B cell (primary cell): ENCODE measurements at regions not wholly inside any gene's neighbourhood (a gene's known extent, or its start where the extent isn't known, plus 50 kb on each side); places are given as distances from the start of the nearest gene placed in this dataset.

Experiments used
- ATAC-seq: fragments of 200-7000 bp; cut with Tn5 transposase; one replicate; pipeline ENCODE4 v1.10.0; 2021; ENCODE audit warnings: low read depth, mild to moderate bottlenecking, moderate number of reproducible peaks, moderate library complexity
- CTCF ChIA-PET: fragments of 350-600 bp; sonication (Branson Sonifier 250); formaldehyde crosslinking; loops from one replicate; lab custom pipeline; 2021; ENCODE audit warnings: antibody characterized with exemption, inconsistent platforms; lab: Charles Lee
- POLR2A ChIA-PET: fragments of 350-600 bp; sonication (Branson Sonifier 250); formaldehyde crosslinking; loops from one replicate; lab custom pipeline; 2021; ENCODE audit warnings: antibody characterized with exemption; lab: Charles Lee
- DNase-seq: peaks from one replicate; pipeline ENCODE4 v3.0.0; 2013
- H2AFZ ChIP-seq: 2 replicates; pipeline ENCODE4 v1.6.1; 2012; ENCODE audit warnings: mild to moderate bottlenecking, low read depth, low read length; ENCODE audit not compliant: insufficient read depth, poor library complexity, severe bottlenecking
- H3K27ac ChIP-seq, 2 donors: 1 replicate in 1 of 2; 2 replicates in 1 of 2; pipeline ENCODE4 v1.5.1; 2012 to 2013; ENCODE audit warnings: low read length in 2 of 2, mild to moderate bottlenecking in 2 of 2, moderate library complexity in 1 of 2
- H3K27me3 ChIP-seq, 4 experiments: fragments of 200-600 bp in 1 of 4; sonication (generic) in 1 of 4; replicated peaks in 1 of 4; 1 replicate in 2 of 4; 2 replicates in 2 of 4; pipeline versions ENCODE4 v1.6.1 to v1.7.0; 2013 to 2016; ENCODE audit warnings: low read length in 3 of 4, mild to moderate bottlenecking in 2 of 4, mixed read lengths in 1 of 4, moderate library complexity in 1 of 4; ENCODE audit not compliant: insufficient read depth in 4 of 4, control insufficient read depth in 3 of 4; ENCODE audit errors: control extremely low read depth in 1 of 4
- H3K36me3 ChIP-seq, 2 experiments: replicated peaks in 1 of 2; 1 replicate in 1 of 2; 2 replicates in 1 of 2; pipeline versions ENCODE4 v1.6.1 to v1.7.1; 2013; ENCODE audit warnings: low read length in 1 of 2; ENCODE audit not compliant: insufficient read depth in 2 of 2, control insufficient read depth in 1 of 2; ENCODE audit errors: control extremely low read depth in 1 of 2, extremely low read depth in 1 of 2
- H3K4me1 ChIP-seq, 2 donors: fragments of 200-600 bp in 1 of 2; sonication (generic) in 1 of 2; 1 replicate in 1 of 2; 2 replicates in 1 of 2; pipeline versions ENCODE4 v1.5.1 to v1.6.1; 2013 to 2017; ENCODE audit warnings: low read length in 2 of 2; ENCODE audit not compliant: control insufficient read depth in 2 of 2, insufficient read depth in 2 of 2
- H3K4me2 ChIP-seq: replicated peaks from 2 replicates; pipeline ENCODE3; 2012; ENCODE audit warnings: mild to moderate bottlenecking, low read depth, low read length; ENCODE audit not compliant: poor library complexity, severe bottlenecking
- H3K4me3 ChIP-seq, 5 experiments: fragments of 200-600 bp in 1 of 5; sonication (generic) in 1 of 5; 1 replicate in 3 of 5; 2 replicates in 2 of 5; pipeline versions ENCODE4 v1.5.1 to v1.7.0; 2011 to 2016; ENCODE audit warnings: low read length in 4 of 5, mild to moderate bottlenecking in 4 of 5, low read depth in 2 of 5, control low read depth in 1 of 5, moderate library complexity in 1 of 5; ENCODE audit not compliant: insufficient read depth in 1 of 5; ENCODE audit errors: control extremely low read depth in 1 of 5, extremely low read depth in 1 of 5
- H3K79me2 ChIP-seq: fragments of 200-600 bp; sonication (generic); one replicate; pipeline ENCODE4 v1.6.0; 2016; ENCODE audit warnings: low read length; ENCODE audit not compliant: control insufficient read depth, insufficient read depth
- H3K9ac ChIP-seq: fragments of 200-600 bp; sonication (generic); 2 replicates; pipeline ENCODE4 v1.6.1; 2017; ENCODE audit warnings: mild to moderate bottlenecking, low read length, moderate library complexity
- H3K9me3 ChIP-seq, 3 donors: one replicate each; pipeline versions ENCODE4 v1.6.1 to v1.7.1; 2013; ENCODE audit warnings: low read length in 2 of 3; ENCODE audit not compliant: control insufficient read depth in 2 of 3, insufficient read depth in 1 of 3; ENCODE audit errors: control extremely low read depth in 1 of 3
- H4K20me1 ChIP-seq: 2 replicates; pipeline ENCODE4 v1.6.0; 2012; ENCODE audit warnings: mild to moderate bottlenecking, low read length; ENCODE audit not compliant: insufficient read depth, control insufficient read depth, poor library complexity, severe bottlenecking
- H3K27ac Mint-ChIP-seq: one replicate; pipeline ENCODE4 v1.8.0; 2021; ENCODE audit warnings: mixed read lengths
- H3K27me3 Mint-ChIP-seq: one replicate; pipeline ENCODE4 v1.8.0; 2021; ENCODE audit warnings: mixed read lengths
- H3K4me1 Mint-ChIP-seq: one replicate; pipeline ENCODE4 v1.8.0; 2021; ENCODE audit warnings: mixed read lengths
- H3K4me3 Mint-ChIP-seq: one replicate; pipeline ENCODE4 v1.8.0; 2021; ENCODE audit warnings: mixed read lengths
- H3K9me3 Mint-ChIP-seq: one replicate; pipeline ENCODE4 v1.8.0; 2022; ENCODE audit warnings: mixed read lengths; ENCODE audit not compliant: insufficient read depth
- CTCF ChIP-seq: fragments of 200-600 bp; IDR thresholded peaks from one replicate; pipeline ENCODE4 v1.8.0; 2022; ENCODE audit warnings: antibody characterized with exemption, mild to moderate bottlenecking
- EZH2 ChIP-seq: IDR thresholded peaks from 2 replicates; pipeline ENCODE4 v1.6.1; 2012; ENCODE audit warnings: borderline replicate concordance, low read depth, mild to moderate bottlenecking, moderate library complexity, low read length; ENCODE audit not compliant: insufficient read depth, poor library complexity, severe bottlenecking
- WGBS: methylation state at CpG from one replicate; pipeline ENCODE4 v1.1.5; 2013; ENCODE audit warnings: missing lambda C conversion rate; ENCODE audit not compliant: insufficient coverage; 5-methylcytosine and 5-hydroxymethylcytosine counted together
- intact Hi-C: fragments of 100-400 bp; cut with micrococcal nuclease; formaldehyde crosslinking; loops from one replicate; pipeline ENCODE4 v1.10.0; 2022

GRCh38 chr15:35218215-35218614, 133.1 kb upstream of the NANOGP8 start:
- intact Hi-C loops: no loop called here
- TF ChIP-seq EZH2 (no peak), CTCF (no peak)
- WGBS: no CpG with 5 or more reads among the region's 1 CpG

GRCh38 chr15:35215093-35215492, 130.0 kb upstream of the NANOGP8 start:
- no peaks in the 10 kb centered on the region for H3K9me3 ChIP-seq
- no peak overlapping the region for H2AFZ ChIP-seq
- no peak overlapping the region for H3K27ac Mint-ChIP-seq
- no peak for TF ChIP-seq EZH2
- no peak for TF ChIP-seq CTCF
- DNase-seq: no peak
- CTCF ChIA-PET: no interaction called here
- H3K79me2 ChIP-seq: no peaks in the 10 kb centered on the region
- H3K4me2 ChIP-seq: no peak overlapping the region
- no peak for ATAC-seq
- intact Hi-C loops: no loop called here
- no peaks in the 10 kb centered on the region for H3K27me3 ChIP-seq
- POLR2A ChIA-PET: no interaction called here
- H3K9ac ChIP-seq: no peak overlapping the region
- H3K4me1 Mint-ChIP-seq: no peaks in the 10 kb centered on the region
- no peaks in the 10 kb centered on the region for H3K4me1 ChIP-seq
- no peaks in the 10 kb centered on the region for H4K20me1 ChIP-seq
- H3K4me3 Mint-ChIP-seq: no peak overlapping the region
- no peak overlapping the region for H3K27ac ChIP-seq
- no peak overlapping the region for H3K4me3 ChIP-seq
- H3K36me3 ChIP-seq: no peaks in the 10 kb centered on the region
- no peaks in the 10 kb centered on the region for H3K27me3 Mint-ChIP-seq
- H3K9me3 Mint-ChIP-seq: no peaks in the 10 kb centered on the region

More at GRCh38 chr15:35218215-35218614, 133.1 kb upstream of the NANOGP8 start:
- Histone ChIP-seq H3K4me2 (no peak overlapping the region), H4K20me1 (no peaks in the 10 kb centered on the region), H3K4me1 (no peaks in the 10 kb centered on the region), H3K9ac (no peak overlapping the region), H3K79me2 (no peaks in the 10 kb centered on the region), H3K27ac (no peak overlapping the region), H3K27me3 (no peaks in the 10 kb centered on the region), H2AFZ (no peak overlapping the region), H3K9me3 (no peaks in the 10 kb centered on the region), H3K4me3 (no peak overlapping the region), H3K36me3 (no peaks in the 10 kb centered on the region)
- no peaks in the 10 kb centered on the region for H3K9me3 Mint-ChIP-seq
- no peak overlapping the region for H3K27ac Mint-ChIP-seq
- no peak overlapping the region for H3K4me3 Mint-ChIP-seq
- ChIA-PET POLR2A (no interaction called here), CTCF (no interaction called here)
- no peaks in the 10 kb centered on the region for H3K27me3 Mint-ChIP-seq
- H3K4me1 Mint-ChIP-seq: no peaks in the 10 kb centered on the region
- DNase-seq (no peak), ATAC-seq (no peak)
